A673 (cell line): ENCODE measurements at regions not wholly inside any gene's neighbourhood (a gene's known extent, or its start where the extent isn't known, plus 50 kb on each side); places are given as distances from the start of the nearest gene placed in this dataset.

Experiments
- BruUV-seq: library from RNA; stranded (reverse); fragments of 400-500 nt; replicated peaks from 2 replicates; lab custom pipeline; 2021; lab: Mats Ljungman, UMichigan
- CTCF ChIA-PET: fragments of 300-600 bp; sonication (Branson Sonifier 250); formaldehyde crosslinking; loops from one replicate; lab custom pipeline; 2022; ENCODE audit warnings: antibody characterized with exemption; lab: Charles Lee
- POLR2A ChIA-PET: fragments of 300-600 bp; sonication (Branson Sonifier 250); formaldehyde crosslinking; loops from one replicate; lab custom pipeline; 2022; ENCODE audit warnings: antibody characterized with exemption; ENCODE audit not compliant: low non-redundant PET; lab: Charles Lee
- DNase-seq: peaks from one replicate; pipeline ENCODE4 v3.0.0-alpha.2; 2015; ENCODE audit warnings: low spot score
- H3K27ac ChIP-seq: fragments of 200-600 bp; sonication (generic); 2 replicates; pipeline ENCODE4 v1.5.1; 2016; ENCODE audit warnings: mixed run types, low read depth, mild to moderate bottlenecking, mixed read lengths, antibody characterized with exemption, low read length; ENCODE audit not compliant: poor library complexity, severe bottlenecking
- H3K27me3 ChIP-seq: fragments of 200-600 bp; sonication (generic); replicated peaks from 2 replicates; pipeline ENCODE4 v1.6.1; 2017; ENCODE audit warnings: mixed run types, low read depth, mild to moderate bottlenecking, mixed read lengths, antibody characterized with exemption, low read length; ENCODE audit not compliant: insufficient read depth, poor library complexity
- H3K36me3 ChIP-seq: fragments of 200-600 bp; sonication (generic); 2 replicates; pipeline ENCODE4 v1.6.1; 2016; ENCODE audit warnings: mixed run types, mild to moderate bottlenecking, mixed read lengths, antibody characterized with exemption, low read length; ENCODE audit not compliant: insufficient read depth, poor library complexity, severe bottlenecking
- H3K4me1 ChIP-seq: fragments of 200-600 bp; sonication (generic); 2 replicates; pipeline ENCODE4 v1.6.1; 2017; ENCODE audit warnings: mixed run types, mild to moderate bottlenecking, mixed read lengths, antibody characterized with exemption, low read length; ENCODE audit not compliant: insufficient read depth, poor library complexity, severe bottlenecking
- H3K4me3 ChIP-seq: fragments of 200-600 bp; sonication (generic); 2 replicates; pipeline ENCODE4 v1.5.1; 2016; ENCODE audit warnings: low read depth, mixed run types, mild to moderate bottlenecking, mixed read lengths, low read length; ENCODE audit not compliant: poor library complexity, severe bottlenecking
- H3K9me3 ChIP-seq: fragments of 200-600 bp; sonication (generic); 2 replicates; pipeline ENCODE4 v1.6.1; 2016; ENCODE audit warnings: mixed run types, low read depth, mild to moderate bottlenecking, mixed read lengths, antibody characterized with exemption, low read length; ENCODE audit not compliant: poor library complexity, severe bottlenecking
- CTCF ChIP-seq: fragments of 300-800, 200-600 bp; sonication (generic); conservative IDR thresholded peaks from 2 replicates; pipeline ENCODE4 v1.5.1; 2017; ENCODE audit warnings: low read depth, mild to moderate bottlenecking, antibody characterized with exemption, low read length, moderate library complexity, mixed read lengths
- EZH2 ChIP-seq: fragments of 200-600 bp; sonication (generic); IDR thresholded peaks from 2 replicates; pipeline ENCODE4 v1.6.1; 2017; ENCODE audit warnings: borderline replicate concordance, low read depth, mild to moderate bottlenecking, mixed read lengths, antibody characterized with exemption, low read length; ENCODE audit not compliant: poor library complexity, severe bottlenecking
- intact Hi-C: fragments of 100-400 bp; cut with micrococcal nuclease; formaldehyde crosslinking; loops from one replicate; pipeline ENCODE4 v1.10.0; 2022; ENCODE audit not compliant: unreplicated experiment

- DNase-seq = no peak
- H3K4me1 ChIP-seq = peaks cover 58% of the 10 kb centered on the region
- no peak overlapping the region for H3K4me3 ChIP-seq
- peak overlapping the region; percentile 83 for H3K27ac ChIP-seq
- POLR2A ChIA-PET = no interaction called here
- H3K9me3 ChIP-seq = no peaks in the 10 kb centered on the region
- CTCF ChIA-PET = no interaction called here
- TF ChIP-seq CTCF = no peak
- no peak for TF ChIP-seq EZH2
- no TSS peak for BruUV-seq
- H3K36me3 ChIP-seq = no peaks in the 10 kb centered on the region
- H3K27me3 ChIP-seq = no peaks in the 10 kb centered on the region
- intact Hi-C loops = loop anchor here (2.0 to 10.0 kb wide), 3 partner anchors 54 to 736 kb away; partner anchors contain the start of gene PTPN13
Observed at GRCh38 chr4:86498863-86499166, 95.3 kb upstream of the PTPN13 start.

- Histone ChIP-seq H3K36me3 (no peaks in the 10 kb centered on the region), H3K9me3 (no peaks in the 10 kb centered on the region), H3K4me3 (no peak overlapping the region), H3K4me1 (peaks cover 56% of the 10 kb centered on the region), H3K27me3 (no peaks in the 10 kb centered on the region), H3K27ac (peak overlapping the region; percentile 83)
- TF ChIP-seq EZH2 (no peak), CTCF (no peak)
- POLR2A ChIA-PET = no interaction called here
- CTCF ChIA-PET = no interaction called here
- BruUV-seq = no TSS peak
- intact Hi-C loops = no loop called here
- DNase-seq = no peak
Observed at GRCh38 chr4:86500527-86500926, 93.6 kb upstream of the PTPN13 start.

DNA sequence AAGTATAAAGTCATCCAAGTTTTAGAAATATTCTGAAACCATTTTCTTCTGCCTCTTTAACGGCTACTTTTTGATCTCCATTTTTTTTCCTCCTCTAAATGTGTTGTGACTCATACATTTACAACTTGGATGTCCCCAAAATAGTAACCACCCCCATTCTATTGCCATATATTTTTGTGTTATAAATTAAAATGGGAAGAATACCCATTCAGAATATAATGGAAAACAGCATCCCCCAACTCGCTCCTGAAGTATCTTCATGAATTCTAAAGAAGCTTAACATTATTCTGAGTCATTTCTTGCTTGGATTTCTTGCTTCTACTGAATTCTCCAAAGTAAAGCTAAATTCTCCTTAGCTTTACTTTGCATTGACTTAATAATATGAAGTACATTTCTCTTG, 92.0 kb upstream of the PTPN13 start:
- ChIA-PET POLR2A (no interaction called here), CTCF (no interaction called here)
- no peak for DNase-seq
- Histone ChIP-seq H3K27me3 (no peaks in the 10 kb centered on the region), H3K4me3 (no peak overlapping the region), H3K9me3 (no peaks in the 10 kb centered on the region), H3K4me1 (peaks cover 53% of the 10 kb centered on the region), H3K27ac (no peak overlapping the region), H3K36me3 (no peaks in the 10 kb centered on the region)
- no TSS peak for BruUV-seq
- intact Hi-C loops = no loop called here
- TF ChIP-seq CTCF = no peak
- TF ChIP-seq EZH2 = no peak
